Liver (tissue), 8 donors: ENCODE measurements at regions not wholly inside any gene's neighbourhood (a gene's known extent, or its start where the extent isn't known, plus 50 kb on each side); places are given as distances from the start of the nearest gene placed in this dataset.

Source experiments
- DNase-seq: peaks from one replicate; pipeline ENCODE4 v3.0.0-alpha.2; 2017; ENCODE audit warnings: low spot score
- H3K27ac ChIP-seq, 2 donors: one replicate each; pipeline ENCODE4 v1.7.0; 2013; ENCODE audit warnings: inconsistent platforms in 2 of 2, low read length in 2 of 2, control low read depth in 1 of 2, low read depth in 1 of 2, mild to moderate bottlenecking in 1 of 2
- H3K27me3 ChIP-seq, 4 donors: one replicate each; pipeline versions ENCODE4 v1.6.1 to v1.7.0; 2013; ENCODE audit warnings: low read length in 3 of 4, inconsistent platforms in 1 of 4, mild to moderate bottlenecking in 1 of 4, moderate library complexity in 1 of 4; ENCODE audit not compliant: control insufficient read depth in 4 of 4, insufficient read depth in 4 of 4
- H3K36me3 ChIP-seq, 4 donors: one replicate each; pipeline versions ENCODE4 v1.6.1 to v1.7.0; 2013; ENCODE audit warnings: low read length in 3 of 4, mild to moderate bottlenecking in 3 of 4, low read depth in 1 of 4, moderate library complexity in 1 of 4; ENCODE audit not compliant: control insufficient read depth in 4 of 4, insufficient read depth in 3 of 4
- H3K4me1 ChIP-seq, 4 donors: one replicate each; pipeline versions ENCODE4 v1.6.1 to v1.7.0; 2013; ENCODE audit warnings: low read length in 3 of 4, mild to moderate bottlenecking in 3 of 4, moderate library complexity in 1 of 4; ENCODE audit not compliant: control insufficient read depth in 4 of 4, insufficient read depth in 4 of 4
- H3K4me3 ChIP-seq, 3 donors: one replicate each; pipeline versions ENCODE4 v1.6.1 to v1.7.0; 2013; ENCODE audit warnings: low read length in 3 of 3, control low read depth in 1 of 3, low read depth in 1 of 3, mild to moderate bottlenecking in 1 of 3
- H3K9ac ChIP-seq, 2 donors: one replicate each; pipeline ENCODE4 v1.7.0; 2013; ENCODE audit warnings: low read length in 2 of 2, mild to moderate bottlenecking in 2 of 2, moderate library complexity in 2 of 2, control low read depth in 1 of 2, low read depth in 1 of 2
- H3K9me3 ChIP-seq, 4 donors: one replicate each; pipeline versions ENCODE4 v1.6.1 to v1.7.0; 2013; ENCODE audit warnings: low read length in 3 of 4; ENCODE audit not compliant: control insufficient read depth in 4 of 4
- EGR1 ChIP-seq, 2 donors: IDR thresholded peaks; 2 replicates each; pipeline ENCODE4 v1.6.1; 2016 to 2018; ENCODE audit warnings: antibody characterized with exemption in 2 of 2, low read depth in 2 of 2
- FOXA1 ChIP-seq: IDR thresholded peaks from 2 replicates; pipeline ENCODE4 v1.6.1; 2016; ENCODE audit warnings: antibody characterized with exemption
- GABPA ChIP-seq, 2 donors: IDR thresholded peaks in 1 of 2; conservative IDR thresholded peaks in 1 of 2; 2 replicates each; pipeline ENCODE4 v1.6.1; 2016; ENCODE audit warnings: antibody characterized with exemption in 2 of 2, mild to moderate bottlenecking in 1 of 2, moderate library complexity in 1 of 2
- HNF4A ChIP-seq, 2 donors: conservative IDR thresholded peaks; 2 replicates each; pipeline ENCODE4 v1.6.1; 2016; ENCODE audit warnings: antibody characterized with exemption in 2 of 2, mild to moderate bottlenecking in 2 of 2
- HNF4G ChIP-seq: IDR thresholded peaks from 2 replicates; pipeline ENCODE4 v1.6.1; 2016; ENCODE audit warnings: antibody characterized with exemption
- JUND ChIP-seq, 2 donors: IDR thresholded peaks; 2 replicates each; pipeline ENCODE4 v1.6.1; 2016; ENCODE audit warnings: antibody characterized with exemption in 2 of 2
- NR2F2 ChIP-seq: IDR thresholded peaks from 2 replicates; pipeline ENCODE4 v1.6.1; 2016; ENCODE audit warnings: antibody characterized with exemption
- RAD21 ChIP-seq, 2 donors: IDR thresholded peaks; 2 replicates each; pipeline ENCODE4 v1.6.1; 2016; ENCODE audit warnings: antibody characterized with exemption in 2 of 2, mild to moderate bottlenecking in 2 of 2
- RXRA ChIP-seq, 2 donors: IDR thresholded peaks; 2 replicates each; pipeline ENCODE4 v1.6.1; 2017 to 2018; ENCODE audit warnings: antibody characterized with exemption in 2 of 2, mild to moderate bottlenecking in 1 of 2
- SP1 ChIP-seq: IDR thresholded peaks from 2 replicates; pipeline ENCODE4 v1.6.1; 2018; ENCODE audit warnings: antibody characterized with exemption, mild to moderate bottlenecking
- TAF1 ChIP-seq: conservative IDR thresholded peaks from 2 replicates; pipeline ENCODE4 v1.6.1; 2016; ENCODE audit warnings: antibody characterized with exemption, mild to moderate bottlenecking
- YY1 ChIP-seq: IDR thresholded peaks from 2 replicates; pipeline ENCODE4 v1.6.1; 2016; ENCODE audit warnings: antibody characterized with exemption, mild to moderate bottlenecking
- WGBS: extraction: QIAGEN DNeasy Blood & Tissue Kit; methylation state at CpG from one replicate; pipeline ENCODE4 v1.1.7; 2013; 5-methylcytosine and 5-hydroxymethylcytosine counted together
- TF ChIP-seq, protein P1 (sequence below): fragments of 150-350 bp; IDR thresholded peaks from 2 replicates; pipeline ENCODE4 v1.5.1; 2017; ENCODE audit warnings: improper control_type of control experiment, low read depth, low read length; ENCODE audit not compliant: missing input control
- TF ChIP-seq, protein P2 (sequence below): IDR thresholded peaks from 2 replicates; pipeline ENCODE4 v1.6.1; 2016; ENCODE audit warnings: antibody characterized with exemption, mild to moderate bottlenecking
- donor health status: healthy.
- donor health status: healthy.
- donor health status: healthy.
- donor health status: healthy.
- donor health status: healthy.

DNA sequence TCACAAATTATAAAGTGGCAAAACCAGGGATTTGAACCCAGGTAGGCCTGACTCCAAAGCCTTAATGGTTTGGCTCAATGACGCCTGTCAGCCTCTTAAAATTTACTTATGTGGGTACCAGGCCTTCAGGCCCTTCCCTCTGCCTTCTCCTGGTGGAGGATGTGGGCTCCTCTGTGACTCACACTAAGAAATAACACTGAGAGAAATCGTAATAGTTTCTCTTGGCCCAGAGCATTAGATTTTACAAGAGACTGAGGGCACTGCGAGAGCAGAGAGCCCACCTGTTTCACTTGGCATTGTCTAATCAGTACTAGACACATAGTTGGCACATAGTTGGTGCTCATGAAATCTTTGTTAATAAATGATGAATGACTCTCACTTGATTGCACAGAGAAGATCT is 505.2 kb downstream of the SHQ1 start:
- DNase-seq = no peak
- Histone ChIP-seq H3K36me3 (no peaks in the 10 kb centered on the region), H3K27ac (no peak overlapping the region), H3K27me3 (no peaks in the 10 kb centered on the region), H3K4me1 (no peaks in the 10 kb centered on the region), H3K4me3 (no peak overlapping the region), H3K9ac (no peak overlapping the region), H3K9me3 (no peaks in the 10 kb centered on the region)
- TF ChIP-seq FOXA1 = no peak
- TF ChIP-seq RAD21 (IDR thresholded peaks at IDR 0.05) = no peak
- TF ChIP-seq HNF4G = no peak
- TF ChIP-seq, protein P1, sequence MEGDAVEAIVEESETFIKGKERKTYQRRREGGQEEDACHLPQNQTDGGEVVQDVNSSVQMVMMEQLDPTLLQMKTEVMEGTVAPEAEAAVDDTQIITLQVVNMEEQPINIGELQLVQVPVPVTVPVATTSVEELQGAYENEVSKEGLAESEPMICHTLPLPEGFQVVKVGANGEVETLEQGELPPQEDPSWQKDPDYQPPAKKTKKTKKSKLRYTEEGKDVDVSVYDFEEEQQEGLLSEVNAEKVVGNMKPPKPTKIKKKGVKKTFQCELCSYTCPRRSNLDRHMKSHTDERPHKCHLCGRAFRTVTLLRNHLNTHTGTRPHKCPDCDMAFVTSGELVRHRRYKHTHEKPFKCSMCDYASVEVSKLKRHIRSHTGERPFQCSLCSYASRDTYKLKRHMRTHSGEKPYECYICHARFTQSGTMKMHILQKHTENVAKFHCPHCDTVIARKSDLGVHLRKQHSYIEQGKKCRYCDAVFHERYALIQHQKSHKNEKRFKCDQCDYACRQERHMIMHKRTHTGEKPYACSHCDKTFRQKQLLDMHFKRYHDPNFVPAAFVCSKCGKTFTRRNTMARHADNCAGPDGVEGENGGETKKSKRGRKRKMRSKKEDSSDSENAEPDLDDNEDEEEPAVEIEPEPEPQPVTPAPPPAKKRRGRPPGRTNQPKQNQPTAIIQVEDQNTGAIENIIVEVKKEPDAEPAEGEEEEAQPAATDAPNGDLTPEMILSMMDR = no peak
- no peak for TF ChIP-seq NR2F2
- no peak for TF ChIP-seq YY1
- TF ChIP-seq RXRA (IDR thresholded peaks at IDR 0.05) = no peak
- TF ChIP-seq SP1 = no peak
- TF ChIP-seq TAF1 = no peak
- TF ChIP-seq, protein P2, sequence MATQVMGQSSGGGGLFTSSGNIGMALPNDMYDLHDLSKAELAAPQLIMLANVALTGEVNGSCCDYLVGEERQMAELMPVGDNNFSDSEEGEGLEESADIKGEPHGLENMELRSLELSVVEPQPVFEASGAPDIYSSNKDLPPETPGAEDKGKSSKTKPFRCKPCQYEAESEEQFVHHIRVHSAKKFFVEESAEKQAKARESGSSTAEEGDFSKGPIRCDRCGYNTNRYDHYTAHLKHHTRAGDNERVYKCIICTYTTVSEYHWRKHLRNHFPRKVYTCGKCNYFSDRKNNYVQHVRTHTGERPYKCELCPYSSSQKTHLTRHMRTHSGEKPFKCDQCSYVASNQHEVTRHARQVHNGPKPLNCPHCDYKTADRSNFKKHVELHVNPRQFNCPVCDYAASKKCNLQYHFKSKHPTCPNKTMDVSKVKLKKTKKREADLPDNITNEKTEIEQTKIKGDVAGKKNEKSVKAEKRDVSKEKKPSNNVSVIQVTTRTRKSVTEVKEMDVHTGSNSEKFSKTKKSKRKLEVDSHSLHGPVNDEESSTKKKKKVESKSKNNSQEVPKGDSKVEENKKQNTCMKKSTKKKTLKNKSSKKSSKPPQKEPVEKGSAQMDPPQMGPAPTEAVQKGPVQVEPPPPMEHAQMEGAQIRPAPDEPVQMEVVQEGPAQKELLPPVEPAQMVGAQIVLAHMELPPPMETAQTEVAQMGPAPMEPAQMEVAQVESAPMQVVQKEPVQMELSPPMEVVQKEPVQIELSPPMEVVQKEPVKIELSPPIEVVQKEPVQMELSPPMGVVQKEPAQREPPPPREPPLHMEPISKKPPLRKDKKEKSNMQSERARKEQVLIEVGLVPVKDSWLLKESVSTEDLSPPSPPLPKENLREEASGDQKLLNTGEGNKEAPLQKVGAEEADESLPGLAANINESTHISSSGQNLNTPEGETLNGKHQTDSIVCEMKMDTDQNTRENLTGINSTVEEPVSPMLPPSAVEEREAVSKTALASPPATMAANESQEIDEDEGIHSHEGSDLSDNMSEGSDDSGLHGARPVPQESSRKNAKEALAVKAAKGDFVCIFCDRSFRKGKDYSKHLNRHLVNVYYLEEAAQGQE = no peak
- TF ChIP-seq EGR1 (IDR thresholded peaks at IDR 0.05; ENCODE audit: low read depth in 2 of 2) = no peak
- WGBS = 73% methylated on average over 3 of the region's 3 CpGs

DNA sequence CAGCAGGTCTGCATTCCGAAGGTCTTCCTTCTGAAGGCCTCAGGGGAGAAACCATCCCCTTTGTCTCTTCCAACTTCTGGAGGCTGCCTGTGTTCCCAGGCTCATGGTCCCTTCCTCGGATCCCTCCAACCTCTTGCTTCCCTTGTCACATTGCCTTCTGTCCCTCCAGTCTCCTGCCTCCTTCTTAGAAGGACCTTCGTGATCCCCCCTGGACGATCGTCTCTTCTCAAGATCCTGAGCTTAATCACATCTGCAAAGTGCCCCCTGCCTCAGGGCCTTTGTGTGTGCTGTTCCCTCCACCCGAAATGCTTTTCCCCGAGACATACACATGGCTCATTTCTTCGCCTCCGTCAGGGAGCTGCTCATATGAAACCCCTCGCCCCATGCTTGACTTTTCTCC is 505.8 kb downstream of the SHQ1 start:
- H3K4me3 ChIP-seq = no peak overlapping the region
- H3K27ac ChIP-seq = no peak overlapping the region
- no peaks in the 10 kb centered on the region for H3K36me3 ChIP-seq
- DNase-seq = no peak
- no peaks in the 10 kb centered on the region for H3K27me3 ChIP-seq
- WGBS = 96% methylated on average over 10 of the region's 10 CpGs
- TF ChIP-seq SP1 (no peak), RXRA (IDR thresholded peaks at IDR 0.05) (no peak), HNF4G (no peak), YY1 (no peak), GABPA (IDR thresholded peaks at IDR 0.05 in 1 of 2, conservative IDR thresholded peaks at IDR 0.05 in 1 of 2) (no peak), HNF4A (conservative IDR thresholded peaks at IDR 0.05) (no peak), JUND (IDR thresholded peaks at IDR 0.05) (no peak)
- no peaks in the 10 kb centered on the region for H3K9me3 ChIP-seq
- no peaks in the 10 kb centered on the region for H3K4me1 ChIP-seq
- no peak overlapping the region for H3K9ac ChIP-seq

DNA sequence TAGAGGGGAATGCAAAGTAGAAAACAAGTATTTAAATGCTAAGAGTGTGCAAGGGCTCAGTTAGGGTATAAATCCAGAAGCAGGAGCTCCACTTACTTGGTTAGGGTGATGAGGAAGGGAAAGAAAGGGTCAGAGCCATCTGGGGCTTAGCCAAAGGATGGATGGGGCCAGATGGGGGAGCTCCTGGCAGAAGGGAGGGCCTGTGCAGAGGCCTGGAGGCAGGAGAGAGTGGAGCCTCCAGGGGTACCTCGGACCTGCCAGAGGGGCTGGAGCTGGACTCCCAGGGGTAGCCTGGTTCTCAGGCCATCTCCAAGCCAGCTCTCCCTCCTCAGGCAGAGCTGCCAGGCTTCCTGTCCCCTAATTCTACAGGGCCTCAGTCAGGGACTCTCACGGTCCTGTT is 506.3 kb downstream of the SHQ1 start:
- Histone ChIP-seq H3K27me3 (no peaks in the 10 kb centered on the region), H3K4me3 (no peak overlapping the region), H3K4me1 (peaks cover 0 to 3% (median 0%) of the 10 kb centered on the region in 4 donors), H3K27ac (no peak overlapping the region), H3K9me3 (no peaks in the 10 kb centered on the region), H3K36me3 (no peaks in the 10 kb centered on the region), H3K9ac (no peak overlapping the region)
- TF ChIP-seq SP1 = no peak
- TF ChIP-seq, protein P2 = no peak
- TF ChIP-seq, protein P1 = no peak
- TF ChIP-seq HNF4A (conservative IDR thresholded peaks at IDR 0.05) = no peak
- no peak for TF ChIP-seq HNF4G
- TF ChIP-seq RAD21 (IDR thresholded peaks at IDR 0.05) = no peak
- TF ChIP-seq JUND (IDR thresholded peaks at IDR 0.05) = no peak
- TF ChIP-seq EGR1 (IDR thresholded peaks at IDR 0.05; ENCODE audit: low read depth in 2 of 2) = no peak
- DNase-seq = no peak
- WGBS = 88% methylated on average over 2 of the region's 2 CpGs
